Stimulated activated CD4-positive, alpha-beta T cell treated with anti-CD3 and anti-CD28 coated beads, TNF-alpha, amount 100 ng/mL, for 48 hours (primary cell): ENCODE measurements at regions not wholly inside any gene's neighbourhood (a gene's known extent, or its start where the extent isn't known, plus 50 kb on each side); places are given as distances from the start of the nearest gene placed in this dataset.
"Not testable (repeated sequence)": the region's sequence is repeated elsewhere in the genome, so short reads cannot be mapped to it uniquely, and the experiment has no call there.

Experiments used
- DNase-seq, 3 donors: peaks; one replicate each; pipeline ENCODE4 v3.0.0-alpha.2; 2020; ENCODE audit warnings: low read depth in 3 of 3

- no peak for DNase-seq
Measured at GRCh38 chr11:82216927-82217570, 516.6 kb downstream of the FAM181B start.

- no peak for DNase-seq
Measured at GRCh38 chr11:82210011-82210410, 523.7 kb downstream of the FAM181B start.

- no peak for DNase-seq
Measured at GRCh38 chr11:82195283-82195682, 538.4 kb downstream of the FAM181B start.

DNA sequence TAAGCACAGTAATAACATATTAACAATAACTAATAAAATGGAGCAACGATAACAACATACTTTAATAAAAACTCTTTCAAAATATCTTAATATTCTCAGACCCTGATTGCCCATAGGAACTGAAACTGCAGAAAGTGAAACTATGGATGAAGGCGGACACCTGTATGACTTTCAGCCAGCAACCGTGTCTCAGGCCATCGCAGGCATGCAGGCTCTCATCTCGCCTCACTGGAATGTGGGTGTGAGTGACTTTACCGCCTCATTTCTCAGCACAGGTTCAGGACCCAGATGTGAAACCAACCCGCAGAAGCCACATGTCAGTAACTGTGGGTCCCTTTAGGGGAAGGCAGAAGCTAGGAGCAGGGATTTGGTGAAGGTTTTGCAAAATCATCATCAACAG, 539.1 kb downstream of the FAM181B start:
- no peak for DNase-seq

- no peak for DNase-seq
Measured at GRCh38 chr11:82191695-82192094, 542.0 kb downstream of the FAM181B start.

GRCh38 chr11:82185925-82186324, 547.7 kb downstream of the FAM181B start:
- no peak for DNase-seq

DNA sequence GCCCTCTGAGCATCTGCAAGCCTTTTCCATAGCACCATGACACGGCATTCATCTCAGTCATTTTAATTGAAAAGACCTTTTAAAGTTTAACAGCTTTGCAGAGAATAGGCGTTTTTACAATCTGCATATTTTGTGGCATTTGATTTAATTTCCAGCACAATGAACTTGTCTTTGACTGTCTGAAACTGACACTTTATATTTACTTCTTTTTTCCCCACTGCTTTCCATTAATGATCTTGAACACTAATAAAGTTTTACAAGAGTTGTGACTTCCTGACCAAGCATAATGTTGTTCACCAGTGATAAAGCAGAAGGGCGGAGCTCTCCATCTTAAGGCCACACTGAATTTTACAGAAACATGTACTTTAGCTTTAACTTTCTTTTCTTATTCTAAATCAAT, 548.7 kb downstream of the FAM181B start:
- no peak for DNase-seq

DNA sequence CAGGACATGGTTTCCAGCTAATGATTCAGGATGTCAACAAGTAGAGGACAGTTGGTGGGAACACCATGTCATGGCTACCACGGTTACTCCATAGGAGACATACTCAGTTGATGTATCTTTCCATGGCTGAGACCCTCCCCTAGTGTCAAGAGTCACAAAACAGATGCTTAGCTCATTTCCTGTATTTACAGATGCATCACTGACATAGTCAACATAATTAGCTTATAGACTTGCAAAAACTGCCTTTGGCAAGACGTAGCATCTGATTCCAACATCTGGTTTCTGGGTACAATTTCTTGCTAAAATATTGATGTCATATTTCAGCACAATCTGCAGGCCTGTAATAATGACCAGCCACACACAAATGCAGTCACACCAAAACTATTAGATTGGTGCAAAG, 550.3 kb downstream of the FAM181B start:
- no peak for DNase-seq

DNA sequence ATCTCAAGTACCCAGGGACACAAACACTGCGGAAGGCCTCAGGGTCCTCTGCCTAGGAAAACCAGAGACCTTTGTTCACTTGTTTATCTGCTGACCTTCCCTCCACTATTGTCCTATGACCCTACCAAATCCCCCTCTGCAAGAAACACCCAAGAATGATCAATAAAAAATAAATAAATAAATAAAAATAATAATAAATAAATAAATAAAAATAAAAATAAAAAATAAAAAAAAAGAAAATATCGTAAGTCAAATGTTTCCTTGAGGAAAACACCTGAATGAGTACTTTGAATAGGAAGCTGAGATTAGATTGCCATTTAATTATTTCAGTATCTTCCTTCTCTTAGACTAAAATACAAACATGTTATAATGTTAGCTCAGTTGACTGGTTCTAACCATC, 551.0 kb downstream of the FAM181B start:
- not testable (repeated sequence) for DNase-seq

DNA sequence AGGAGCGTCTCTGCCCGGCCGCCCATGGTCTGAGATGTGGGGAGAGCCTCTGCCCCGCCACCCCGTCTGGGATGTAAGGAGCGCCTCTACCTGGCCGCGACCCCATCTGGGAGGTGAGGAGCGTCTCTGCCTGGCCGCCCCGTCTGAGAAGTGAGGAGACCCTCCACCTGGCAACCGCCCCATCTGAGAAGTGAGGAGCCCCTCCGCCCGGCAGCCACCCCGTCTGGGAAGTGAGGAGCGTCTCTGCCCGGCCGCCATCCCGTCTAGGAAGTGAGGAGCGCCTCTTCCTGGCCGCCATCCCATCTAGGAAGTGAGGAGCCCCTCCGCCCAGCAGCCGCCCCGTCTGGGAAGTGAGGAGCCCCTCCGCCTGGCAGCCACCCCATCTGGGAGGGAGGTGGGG, 551.9 kb downstream of the FAM181B start:
- not testable (repeated sequence) for DNase-seq

DNA sequence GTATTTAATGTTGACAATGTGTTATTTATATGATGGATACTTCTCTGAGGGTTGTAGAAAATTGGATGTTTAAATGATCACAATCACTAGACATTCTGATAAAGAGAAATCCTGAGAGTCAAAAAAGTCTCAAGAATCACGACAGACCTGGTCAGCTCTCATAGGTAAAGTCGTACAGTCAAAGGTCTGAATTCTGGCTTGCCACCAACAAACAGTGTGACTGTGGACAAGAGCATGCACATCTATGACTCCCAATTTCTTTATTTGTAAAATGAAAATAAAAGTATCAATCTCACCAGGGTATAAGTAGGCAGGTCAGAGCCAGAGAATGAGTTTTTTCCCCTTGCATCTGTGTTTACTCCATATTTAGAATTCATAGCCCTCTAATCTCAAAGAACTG, 556.7 kb downstream of the FAM181B start:
- DNase-seq, result no peak

DNA sequence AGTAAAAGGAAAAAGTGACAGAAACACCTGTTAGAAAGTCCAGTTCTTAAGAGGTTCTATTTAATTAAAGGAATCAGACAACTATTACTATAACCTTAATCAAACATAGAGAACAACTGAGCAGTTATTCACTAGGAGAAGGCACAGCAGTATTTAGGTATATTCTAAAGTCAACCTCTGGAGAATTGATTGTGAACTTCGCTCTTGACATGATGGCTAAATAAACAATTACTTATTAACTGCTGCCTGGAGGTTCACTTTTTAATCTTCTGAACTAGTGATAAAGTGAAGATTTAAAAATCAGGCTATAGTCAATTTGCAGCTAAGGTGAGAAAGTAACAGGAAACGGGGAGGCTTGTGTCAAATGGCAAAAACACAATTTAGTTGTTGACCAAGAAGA, 557.3 kb downstream of the FAM181B start:
- DNase-seq, result no peak

DNA sequence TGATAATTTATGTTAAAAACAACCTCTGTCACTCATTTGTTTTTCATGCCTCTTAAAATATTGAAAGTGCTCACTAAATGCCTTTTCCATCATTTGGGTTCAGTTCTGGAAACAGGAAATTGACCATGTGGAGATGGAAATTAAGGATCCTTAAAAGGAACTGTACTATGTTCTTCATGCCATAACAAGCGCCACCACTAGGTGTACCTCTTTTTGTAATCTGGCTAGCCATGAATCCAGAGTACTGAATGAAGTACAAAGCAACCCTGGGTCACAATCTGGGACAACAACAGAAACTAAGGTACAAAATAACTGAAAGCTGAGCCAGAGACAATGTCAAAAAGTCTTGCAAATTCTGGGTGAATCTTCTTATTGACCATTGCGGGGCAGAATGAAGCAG, 559.1 kb downstream of the FAM181B start:
- DNase-seq, result no peak

DNA sequence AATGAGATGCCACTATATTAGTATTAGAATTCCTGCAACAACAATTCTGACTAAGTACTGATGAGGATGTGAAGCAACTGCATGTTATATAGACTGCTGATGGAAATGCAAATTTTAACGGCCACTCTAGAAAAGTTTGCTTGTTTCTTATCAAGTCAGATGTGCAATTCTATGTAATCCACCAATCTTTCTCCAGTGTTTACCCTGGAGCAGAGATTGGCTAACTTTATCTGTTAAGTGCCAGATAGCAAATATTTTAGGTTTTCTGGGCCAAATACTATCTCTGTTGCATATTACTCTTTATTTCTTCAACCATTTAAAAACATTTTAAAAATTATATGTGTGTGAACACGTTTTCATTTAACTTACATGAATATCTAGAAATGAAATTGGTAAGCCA, 586.9 kb downstream of the FAM181B start:
- DNase-seq, result no peak

DNA sequence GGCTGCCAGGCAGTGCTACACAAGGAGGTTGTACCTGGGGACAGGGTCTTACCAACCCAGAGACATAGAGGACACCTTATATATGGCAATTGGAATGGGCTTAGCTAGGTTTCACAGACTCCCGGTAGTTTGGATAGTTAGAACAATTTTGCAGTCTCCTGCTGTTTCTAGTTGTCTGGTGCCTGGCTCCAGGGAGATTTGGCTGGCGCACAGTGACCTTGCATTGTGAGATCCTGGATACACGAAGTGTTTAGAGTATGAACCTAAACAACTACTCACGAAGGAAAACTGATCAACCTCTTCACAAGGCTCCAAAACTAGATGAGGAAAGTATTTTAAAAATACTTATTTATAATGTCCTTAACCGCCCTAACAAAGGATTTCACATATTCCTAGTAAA, 614.7 kb downstream of the FAM181B start:
- DNase-seq, result no peak

DNA sequence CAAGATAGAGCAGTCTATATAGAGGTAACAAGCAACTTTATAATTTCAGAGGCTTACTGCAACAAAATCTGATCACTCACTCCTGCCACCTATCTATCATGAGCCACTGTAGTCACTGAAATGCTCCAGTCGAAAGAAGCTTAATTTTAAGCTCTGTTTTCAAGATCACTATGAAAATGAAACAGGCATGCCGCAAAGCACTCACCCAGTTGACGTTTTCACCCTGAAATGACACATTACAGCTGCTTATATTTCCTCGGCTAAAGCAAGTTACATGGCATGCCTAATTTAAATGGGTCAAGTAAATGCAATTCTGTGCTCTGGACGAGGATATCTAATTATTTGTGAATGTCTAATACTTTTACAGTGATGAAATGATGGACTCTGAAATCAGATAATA, 616.3 kb downstream of the FAM181B start:
- no peak for DNase-seq

- no peak for DNase-seq
Measured at GRCh38 chr11:82105331-82105998, 628.2 kb downstream of the FAM181B start.

- DNase-seq, result no peak
Measured at GRCh38 chr11:82092904-82093303, 640.8 kb downstream of the FAM181B start.

- no peak for DNase-seq
Measured at GRCh38 chr11:82089426-82089825, 644.2 kb downstream of the FAM181B start.

DNA sequence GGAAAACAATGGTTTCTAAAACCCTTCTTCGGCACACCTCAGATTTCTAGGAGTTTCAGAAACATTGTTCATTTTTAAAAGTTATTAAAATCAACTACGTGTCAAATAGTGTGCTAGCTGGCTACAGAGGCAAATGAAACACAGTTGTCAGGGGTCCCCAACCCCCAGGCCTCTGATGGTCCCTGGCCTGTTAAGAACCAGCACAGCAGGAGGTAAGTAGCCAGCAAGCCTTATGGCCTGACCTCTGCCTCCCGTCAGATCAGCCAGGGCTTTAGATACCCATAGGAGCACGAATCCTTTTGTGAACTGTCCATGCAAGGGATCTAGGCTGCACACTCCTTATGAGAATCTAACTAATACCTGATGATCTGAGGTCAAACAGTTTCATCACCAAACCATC, 648.2 kb downstream of the FAM181B start:
- no peak for DNase-seq

GRCh38 chr11:82082976-82083375, 650.7 kb downstream of the FAM181B start:
- DNase-seq, result no peak

- no peak for DNase-seq
Measured at GRCh38 chr11:82080160-82080559, 653.5 kb downstream of the FAM181B start.

DNA sequence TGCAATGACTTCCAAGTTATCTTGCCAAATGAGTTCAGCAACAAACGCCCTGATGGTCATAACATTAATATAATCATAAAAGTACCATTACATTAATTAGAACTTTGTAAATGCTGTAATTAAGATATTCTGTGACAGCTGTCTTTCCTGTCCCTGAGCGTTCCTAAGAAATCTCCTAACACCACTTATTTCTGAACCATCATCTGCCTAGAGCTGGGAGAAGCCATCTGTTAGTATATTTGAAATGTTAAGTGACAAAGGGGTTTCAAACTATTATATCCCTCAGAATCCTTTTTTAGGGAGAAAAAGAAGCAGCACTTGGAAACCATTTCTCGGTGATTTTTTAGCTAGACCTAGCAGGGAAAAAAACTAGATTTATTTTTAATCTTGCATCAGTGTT, 657.5 kb downstream of the FAM181B start:
- DNase-seq, result no peak

DNA sequence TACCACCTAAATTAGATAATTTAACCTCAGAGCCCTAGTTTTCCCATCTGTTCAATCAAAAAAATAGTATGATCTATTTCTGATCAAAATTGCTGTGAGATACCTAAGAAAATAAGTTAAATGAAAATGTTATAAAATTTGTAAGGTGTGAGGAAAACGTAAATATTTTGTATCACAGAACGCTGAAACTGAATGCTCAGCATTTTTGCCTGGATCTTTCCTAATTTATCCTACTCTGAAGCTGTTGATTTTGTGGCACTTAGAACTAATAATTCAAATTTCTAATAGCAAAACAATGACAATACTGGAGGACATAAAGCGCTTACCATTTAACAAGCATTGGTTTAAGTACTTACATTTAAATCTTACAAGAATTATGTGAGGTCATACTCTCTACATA, 674.2 kb downstream of the FAM181B start:
- no peak for DNase-seq
